ENCODE measurements at regions not wholly inside any gene's neighbourhood (a gene's known extent, or its start where the extent isn't known, plus 50 kb on each side); places are given as distances from the start of the nearest gene placed in this dataset.

DNA sequence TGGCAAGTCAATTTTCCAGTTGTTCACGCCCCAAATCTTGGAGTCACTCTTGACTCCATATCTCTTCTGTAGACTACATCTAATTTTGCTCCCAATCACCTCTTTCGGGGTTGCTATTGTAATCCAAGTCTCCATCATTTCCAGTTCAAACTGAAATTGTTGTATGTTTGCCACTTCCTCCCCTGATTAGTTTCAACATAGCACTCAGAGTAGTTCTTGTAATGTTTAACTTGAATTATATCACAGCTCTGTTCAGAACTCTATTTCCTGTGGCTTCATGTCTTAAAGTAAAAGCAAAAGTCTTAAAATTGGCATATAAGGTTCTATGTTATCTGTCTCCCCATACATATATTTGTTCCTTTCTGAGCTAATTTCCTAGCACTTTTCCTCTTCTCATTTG is 348.5 kb upstream of the RIOK2 start:
- TF ChIP-seq EZH2 (IDR thresholded peaks at IDR 0.05; ENCODE audit: borderline replicate concordance, insufficient read depth, low read length, poor library complexity, severe bottlenecking) (no peak), POLR2AphosphoS5 (IDR thresholded peaks at IDR 0.05) (no peak), TAF1 (IDR thresholded peaks at IDR 0.05; ENCODE audit: low read depth) (no peak), RAD21 (conservative IDR thresholded peaks at IDR 0.05) (no peak)
- TF ChIP-seq, protein P1, sequence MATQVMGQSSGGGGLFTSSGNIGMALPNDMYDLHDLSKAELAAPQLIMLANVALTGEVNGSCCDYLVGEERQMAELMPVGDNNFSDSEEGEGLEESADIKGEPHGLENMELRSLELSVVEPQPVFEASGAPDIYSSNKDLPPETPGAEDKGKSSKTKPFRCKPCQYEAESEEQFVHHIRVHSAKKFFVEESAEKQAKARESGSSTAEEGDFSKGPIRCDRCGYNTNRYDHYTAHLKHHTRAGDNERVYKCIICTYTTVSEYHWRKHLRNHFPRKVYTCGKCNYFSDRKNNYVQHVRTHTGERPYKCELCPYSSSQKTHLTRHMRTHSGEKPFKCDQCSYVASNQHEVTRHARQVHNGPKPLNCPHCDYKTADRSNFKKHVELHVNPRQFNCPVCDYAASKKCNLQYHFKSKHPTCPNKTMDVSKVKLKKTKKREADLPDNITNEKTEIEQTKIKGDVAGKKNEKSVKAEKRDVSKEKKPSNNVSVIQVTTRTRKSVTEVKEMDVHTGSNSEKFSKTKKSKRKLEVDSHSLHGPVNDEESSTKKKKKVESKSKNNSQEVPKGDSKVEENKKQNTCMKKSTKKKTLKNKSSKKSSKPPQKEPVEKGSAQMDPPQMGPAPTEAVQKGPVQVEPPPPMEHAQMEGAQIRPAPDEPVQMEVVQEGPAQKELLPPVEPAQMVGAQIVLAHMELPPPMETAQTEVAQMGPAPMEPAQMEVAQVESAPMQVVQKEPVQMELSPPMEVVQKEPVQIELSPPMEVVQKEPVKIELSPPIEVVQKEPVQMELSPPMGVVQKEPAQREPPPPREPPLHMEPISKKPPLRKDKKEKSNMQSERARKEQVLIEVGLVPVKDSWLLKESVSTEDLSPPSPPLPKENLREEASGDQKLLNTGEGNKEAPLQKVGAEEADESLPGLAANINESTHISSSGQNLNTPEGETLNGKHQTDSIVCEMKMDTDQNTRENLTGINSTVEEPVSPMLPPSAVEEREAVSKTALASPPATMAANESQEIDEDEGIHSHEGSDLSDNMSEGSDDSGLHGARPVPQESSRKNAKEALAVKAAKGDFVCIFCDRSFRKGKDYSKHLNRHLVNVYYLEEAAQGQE (IDR thresholded peaks at IDR 0.05; ENCODE audit: borderline replicate concordance), result no peak
- TF ChIP-seq, protein P2, sequence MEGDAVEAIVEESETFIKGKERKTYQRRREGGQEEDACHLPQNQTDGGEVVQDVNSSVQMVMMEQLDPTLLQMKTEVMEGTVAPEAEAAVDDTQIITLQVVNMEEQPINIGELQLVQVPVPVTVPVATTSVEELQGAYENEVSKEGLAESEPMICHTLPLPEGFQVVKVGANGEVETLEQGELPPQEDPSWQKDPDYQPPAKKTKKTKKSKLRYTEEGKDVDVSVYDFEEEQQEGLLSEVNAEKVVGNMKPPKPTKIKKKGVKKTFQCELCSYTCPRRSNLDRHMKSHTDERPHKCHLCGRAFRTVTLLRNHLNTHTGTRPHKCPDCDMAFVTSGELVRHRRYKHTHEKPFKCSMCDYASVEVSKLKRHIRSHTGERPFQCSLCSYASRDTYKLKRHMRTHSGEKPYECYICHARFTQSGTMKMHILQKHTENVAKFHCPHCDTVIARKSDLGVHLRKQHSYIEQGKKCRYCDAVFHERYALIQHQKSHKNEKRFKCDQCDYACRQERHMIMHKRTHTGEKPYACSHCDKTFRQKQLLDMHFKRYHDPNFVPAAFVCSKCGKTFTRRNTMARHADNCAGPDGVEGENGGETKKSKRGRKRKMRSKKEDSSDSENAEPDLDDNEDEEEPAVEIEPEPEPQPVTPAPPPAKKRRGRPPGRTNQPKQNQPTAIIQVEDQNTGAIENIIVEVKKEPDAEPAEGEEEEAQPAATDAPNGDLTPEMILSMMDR (IDR thresholded peaks at IDR 0.05; ENCODE audit: poor library complexity, severe bottlenecking), result no peak
